ENCODE measurements at regions not wholly inside any gene's neighbourhood (a gene's known extent, or its start where the extent isn't known, plus 50 kb on each side); places are given as distances from the start of the nearest gene placed in this dataset.

DNA sequence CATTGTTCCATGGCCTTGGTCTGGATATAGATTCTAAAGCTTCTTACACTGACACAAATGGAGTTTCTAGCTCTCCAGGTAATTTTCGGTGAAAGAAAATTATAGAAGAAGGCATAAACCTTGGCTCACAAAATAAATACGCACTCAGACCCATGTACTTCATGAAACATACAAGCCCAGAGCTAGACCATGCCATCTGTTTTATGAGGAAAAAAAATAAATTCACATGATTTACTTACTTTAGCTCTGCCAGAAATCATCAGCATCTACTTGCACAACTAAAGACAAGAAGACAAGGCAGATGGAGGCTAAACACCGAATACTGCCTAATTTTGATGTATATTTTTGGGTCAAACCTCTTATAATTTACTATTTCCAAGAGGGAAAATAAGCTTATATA is 197.4 kb upstream of the KLF14 start:
- DNase-seq = no peak

DNA sequence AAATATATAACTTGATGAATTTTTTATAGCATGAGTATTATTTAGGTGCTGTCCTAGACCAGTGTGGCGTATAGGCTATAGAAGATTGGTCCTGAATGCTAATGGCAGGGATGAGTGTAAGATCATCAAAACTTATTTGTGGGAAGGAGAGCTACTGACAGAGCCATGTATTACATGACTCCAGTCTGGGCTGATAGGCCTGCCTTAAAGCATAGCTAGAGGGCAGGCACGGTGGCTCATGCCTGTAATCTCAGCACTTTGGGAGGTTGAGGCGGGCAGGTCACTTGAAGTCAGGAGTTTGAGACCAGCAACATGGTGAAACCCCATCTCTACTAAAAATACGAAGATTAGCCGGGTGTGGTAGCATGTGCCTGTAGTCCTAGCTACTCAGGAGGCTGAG is 198.1 kb upstream of the KLF14 start:
- DNase-seq = no peak

DNA sequence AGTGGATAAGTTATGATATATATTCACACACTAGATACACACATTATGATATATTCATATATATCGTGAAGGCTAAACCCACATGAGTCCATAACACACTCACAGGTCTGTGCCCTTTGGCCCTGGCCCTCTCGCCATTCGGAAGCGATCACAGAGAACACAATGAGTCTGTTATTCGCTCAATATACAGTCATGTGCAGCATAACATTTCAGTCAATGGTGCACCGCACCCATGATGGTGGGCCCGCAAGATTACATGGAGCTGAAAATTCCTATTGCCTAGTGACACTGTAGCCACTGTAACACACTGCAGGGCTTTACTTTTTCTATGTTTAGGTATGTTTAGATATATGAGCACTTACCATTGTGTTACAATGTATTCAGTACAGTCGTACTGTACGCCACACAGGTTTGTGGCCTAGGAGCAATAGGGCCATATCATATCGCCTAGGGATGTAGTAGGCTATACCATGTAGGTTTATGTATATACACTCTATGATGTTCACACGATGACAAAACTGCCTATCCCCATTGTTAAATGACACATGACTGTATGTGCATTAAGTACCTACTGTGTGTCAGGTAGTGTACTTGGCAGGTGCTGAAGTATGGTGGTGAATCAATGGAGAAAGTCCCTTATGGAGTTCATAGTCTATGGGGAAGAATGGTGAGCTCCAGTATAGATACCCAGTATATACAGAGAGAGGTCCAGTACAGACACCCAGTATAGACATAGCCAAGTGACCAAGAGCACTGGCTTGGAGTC is 198.8 kb upstream of the KLF14 start:
- DNase-seq = no peak

DNA sequence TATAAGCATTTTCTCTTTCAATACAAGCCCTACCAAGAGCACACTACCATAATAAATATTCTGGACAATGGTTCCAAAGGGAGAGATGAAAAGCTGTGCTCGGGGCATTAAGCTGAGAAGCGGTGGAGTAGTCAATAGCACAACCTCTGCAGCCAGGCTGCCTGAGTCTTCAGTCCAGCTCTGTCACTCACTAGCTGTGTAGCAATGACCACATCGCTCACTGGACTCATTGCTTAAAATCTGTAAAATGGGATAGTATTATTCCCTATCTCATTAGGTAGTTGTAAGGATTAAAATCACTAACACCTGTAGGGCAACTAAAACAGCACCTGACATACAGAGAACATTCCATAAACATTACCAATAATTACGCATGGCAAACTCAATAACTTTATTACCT is 199.9 kb upstream of the KLF14 start:
- DNase-seq = no peak

DNA sequence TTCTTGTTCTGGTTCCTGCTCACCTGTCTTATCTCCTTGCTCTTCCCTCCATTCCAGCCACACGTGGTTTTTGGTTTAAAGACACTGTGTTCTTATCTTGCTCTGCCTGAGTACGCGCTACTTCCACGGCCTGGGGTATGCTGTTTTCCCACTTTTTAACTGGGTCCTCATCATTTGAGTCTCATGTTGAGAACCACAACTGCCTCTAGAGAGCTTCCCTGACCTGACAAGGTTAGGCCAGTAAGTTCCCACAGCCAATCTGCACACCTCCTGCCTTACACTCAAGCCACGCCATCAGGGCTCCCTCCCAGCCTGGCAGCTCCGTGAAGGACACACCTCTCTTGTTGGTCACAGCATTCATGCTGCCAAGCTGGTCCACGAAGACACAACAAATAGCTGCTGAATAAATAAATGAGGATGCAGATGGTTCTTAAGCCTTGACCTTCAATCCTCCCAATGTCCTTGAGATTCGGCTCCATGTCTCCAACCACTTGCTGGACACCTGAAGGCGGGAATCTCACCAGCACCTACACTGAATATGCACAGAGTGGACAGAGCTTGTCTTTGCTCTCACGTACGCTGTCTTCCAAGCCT is 201.7 kb upstream of the KLF14 start:
- DNase-seq = no peak

DNA sequence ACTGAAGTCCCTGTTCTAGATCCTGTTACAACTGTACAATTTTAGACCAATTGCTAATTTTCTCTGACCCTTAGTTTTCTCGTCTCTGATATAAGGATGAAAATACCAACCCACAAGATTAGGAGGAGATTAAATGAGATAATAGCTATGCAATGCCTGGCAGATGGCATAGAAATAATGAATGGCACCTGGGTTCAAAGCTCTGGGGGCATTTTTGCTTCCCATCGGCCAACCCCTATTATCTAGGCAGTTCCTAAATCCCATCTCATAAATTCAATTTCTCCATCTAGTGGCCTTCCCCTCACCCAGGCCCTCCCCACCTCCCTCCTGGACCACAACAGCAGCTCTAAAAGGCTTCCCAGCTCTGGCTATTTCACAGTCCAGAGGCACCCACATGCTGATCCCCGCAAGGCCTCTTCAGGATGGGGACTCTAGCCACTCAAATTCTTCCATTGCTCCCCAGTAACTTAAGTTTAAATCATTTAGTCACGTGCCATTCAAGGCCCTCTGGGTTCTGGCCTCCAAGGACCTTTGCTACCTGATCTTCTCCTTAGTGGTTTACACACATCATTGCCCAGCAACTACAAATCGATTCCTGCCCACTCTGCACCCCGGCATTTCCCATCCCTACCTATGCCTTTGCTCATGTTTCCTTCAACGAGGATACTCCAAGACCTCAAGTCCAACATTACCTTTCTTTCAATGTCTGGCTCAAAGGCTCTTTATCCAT is 202.4 kb upstream of the KLF14 start:
- DNase-seq = no peak

DNA sequence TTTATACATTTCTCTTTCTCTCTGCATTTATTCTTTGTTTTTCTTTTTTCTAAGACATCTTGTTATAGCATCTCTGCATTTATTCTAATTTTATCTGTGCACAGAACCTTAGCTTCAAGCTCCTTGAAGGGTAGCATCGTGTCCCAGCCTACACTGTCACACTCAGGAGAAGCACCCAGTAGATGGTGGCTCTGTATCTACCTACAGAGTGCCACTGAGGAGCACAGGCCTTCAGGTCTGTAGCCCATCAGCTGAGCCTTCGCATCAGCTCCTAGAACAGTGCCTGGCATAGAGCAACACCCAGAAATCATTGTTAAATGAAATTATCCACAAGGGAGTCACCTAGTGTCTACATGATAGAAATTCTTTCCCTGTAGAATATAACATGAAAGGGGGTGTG is 203.0 kb upstream of the KLF14 start:
- DNase-seq = no peak

DNA sequence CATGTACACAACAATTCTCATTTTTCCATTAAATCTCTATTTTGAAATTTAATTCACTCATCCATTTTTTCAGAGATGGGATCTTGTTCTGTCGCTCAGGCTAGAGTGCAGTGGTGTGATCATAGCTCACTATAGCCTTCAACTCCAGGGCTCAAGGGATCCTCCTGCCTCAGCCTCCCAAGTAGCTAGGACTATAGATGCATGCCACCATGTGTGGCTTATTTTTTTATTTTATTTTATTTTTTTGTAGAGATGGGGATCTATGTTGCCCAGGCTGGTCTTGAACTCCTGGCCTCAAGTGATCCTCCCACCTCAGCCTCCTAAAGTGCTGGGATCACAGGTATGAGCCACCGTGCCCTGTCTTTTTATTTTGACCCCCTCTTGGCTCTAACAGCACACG is 203.8 kb upstream of the KLF14 start:
- no peak for DNase-seq

DNA sequence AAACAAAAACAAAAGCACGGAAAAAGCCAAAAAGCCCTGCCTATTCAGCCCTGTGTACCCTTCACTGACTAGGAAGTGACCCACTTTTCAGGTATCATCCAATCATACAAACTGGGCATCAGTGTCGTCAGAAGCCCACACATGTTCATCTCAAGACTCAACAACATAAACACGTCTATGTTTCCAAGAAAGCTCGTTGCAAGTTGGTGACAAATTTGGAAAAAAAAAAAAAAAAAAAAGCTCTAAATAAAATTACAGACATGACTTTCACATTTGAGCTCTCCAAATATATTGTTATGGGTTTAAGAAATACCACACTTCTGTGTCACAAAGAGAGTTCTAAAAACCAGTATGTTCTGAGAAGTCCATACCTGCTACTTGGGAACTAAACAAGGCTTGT is 204.7 kb upstream of the KLF14 start:
- DNase-seq = no peak

DNA sequence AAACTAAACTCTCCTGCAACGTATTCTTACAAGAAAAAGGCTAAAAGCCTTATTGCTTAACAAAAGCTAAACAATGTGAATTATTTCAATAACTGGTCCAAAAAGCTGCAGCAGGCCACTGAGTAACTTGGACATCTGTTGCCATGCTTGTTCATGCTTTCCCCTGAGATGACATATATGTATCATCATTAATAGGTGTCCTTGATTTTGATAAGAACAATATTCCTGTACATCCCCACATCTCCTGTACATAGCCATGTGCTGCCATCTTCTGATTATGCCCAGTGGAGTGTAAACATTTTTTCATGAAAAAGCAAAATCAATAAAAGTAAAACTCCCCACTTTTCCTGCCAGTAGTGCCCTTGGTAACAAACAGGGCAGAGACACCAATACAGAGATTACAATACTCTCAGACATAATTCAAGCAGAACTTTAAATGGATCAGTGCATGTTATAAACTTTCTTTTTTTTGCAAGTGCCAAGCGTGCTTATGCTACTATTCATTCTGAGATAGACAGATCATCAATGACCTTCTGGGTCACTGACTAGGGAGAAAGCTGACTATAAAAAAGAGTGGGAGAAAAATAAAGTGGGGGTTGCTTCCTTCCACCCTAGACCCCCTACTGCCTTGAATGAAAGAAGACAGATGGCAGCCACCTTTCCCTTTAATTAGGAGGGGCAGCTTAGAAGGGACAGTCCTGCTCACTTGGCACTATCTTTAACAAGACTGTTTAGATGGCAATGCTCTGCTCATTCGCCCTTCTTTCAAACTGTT is 205.5 kb upstream of the KLF14 start:
- DNase-seq = no peak

DNA sequence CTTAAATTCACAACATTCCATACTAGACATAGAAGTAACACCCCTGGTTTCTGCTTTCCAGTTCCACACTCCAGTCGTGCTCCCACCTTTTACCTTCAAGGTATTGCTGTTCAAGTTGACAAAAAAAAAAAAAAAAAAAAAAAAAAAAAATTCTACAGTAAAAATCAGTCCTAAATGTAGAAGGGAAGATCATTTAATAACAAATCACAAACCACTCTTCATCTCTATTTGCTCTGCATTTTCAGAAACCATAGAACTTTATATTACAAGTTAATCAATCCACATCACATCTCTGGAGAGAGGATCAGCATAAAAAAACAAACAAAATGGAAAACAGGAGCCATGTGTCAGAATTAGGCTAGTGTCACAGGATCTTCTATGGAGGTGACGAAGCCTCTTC is 206.3 kb upstream of the KLF14 start:
- no peak for DNase-seq

DNA sequence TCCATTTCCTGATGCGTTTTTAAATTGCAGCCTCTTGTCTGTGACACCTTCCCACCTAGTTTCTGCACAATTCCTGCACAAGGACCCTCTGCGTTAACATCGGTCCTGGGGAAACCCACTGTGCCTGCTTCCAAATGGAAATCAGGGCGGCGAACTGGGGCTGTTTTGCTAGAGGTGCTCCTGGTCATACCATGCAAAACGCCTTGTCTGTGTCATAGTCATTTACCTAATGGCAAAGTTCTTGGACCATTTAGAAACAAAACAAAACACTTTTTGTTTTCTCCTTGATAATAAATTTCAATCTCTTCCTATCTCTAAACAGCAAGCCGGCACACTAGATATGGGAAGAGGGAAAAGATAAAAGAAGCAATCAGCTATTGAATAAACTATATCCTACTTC is 206.9 kb upstream of the KLF14 start:
- no peak for DNase-seq

DNA sequence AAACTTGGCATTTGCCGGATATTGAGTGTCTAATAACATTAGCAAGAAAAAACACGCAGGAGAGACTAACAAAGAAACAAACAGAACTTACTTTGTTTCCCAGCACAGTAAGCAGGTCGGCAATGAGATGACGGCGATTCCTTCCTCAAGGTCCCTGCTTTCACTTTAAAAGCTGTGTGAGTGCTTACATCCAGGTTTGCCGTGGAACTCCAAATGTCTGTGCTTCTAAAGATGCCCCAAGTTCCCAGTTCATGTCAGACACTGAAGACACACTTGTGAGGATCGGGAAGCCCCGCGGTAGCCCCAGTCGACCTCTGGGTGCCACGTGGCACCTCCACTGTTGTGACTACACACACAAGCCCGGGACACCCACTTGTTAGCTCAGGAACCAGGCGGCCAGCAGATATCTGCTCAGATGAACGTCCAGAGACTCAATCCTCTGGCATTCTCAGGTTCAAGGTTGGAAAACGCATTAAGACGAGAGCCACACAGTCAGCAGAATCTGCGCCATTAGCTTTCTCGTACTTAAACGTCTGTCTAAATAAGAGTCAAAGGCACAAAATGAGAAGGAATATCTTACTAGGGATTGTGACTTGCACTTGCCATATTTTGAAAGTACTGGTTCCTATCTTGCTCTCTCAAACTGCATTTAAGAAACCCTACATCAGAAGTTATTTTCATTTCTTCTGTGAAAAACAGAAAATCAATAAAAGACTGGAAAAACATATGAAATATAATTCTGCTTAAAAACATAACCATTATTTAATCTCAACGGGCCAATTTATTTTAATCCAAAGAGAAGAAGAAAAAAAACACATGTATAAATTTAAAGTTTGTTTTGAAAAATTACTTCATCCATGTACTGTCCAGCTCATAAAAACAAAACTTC is 207.6 kb upstream of the KLF14 start:
- DNase-seq = no peak

DNA sequence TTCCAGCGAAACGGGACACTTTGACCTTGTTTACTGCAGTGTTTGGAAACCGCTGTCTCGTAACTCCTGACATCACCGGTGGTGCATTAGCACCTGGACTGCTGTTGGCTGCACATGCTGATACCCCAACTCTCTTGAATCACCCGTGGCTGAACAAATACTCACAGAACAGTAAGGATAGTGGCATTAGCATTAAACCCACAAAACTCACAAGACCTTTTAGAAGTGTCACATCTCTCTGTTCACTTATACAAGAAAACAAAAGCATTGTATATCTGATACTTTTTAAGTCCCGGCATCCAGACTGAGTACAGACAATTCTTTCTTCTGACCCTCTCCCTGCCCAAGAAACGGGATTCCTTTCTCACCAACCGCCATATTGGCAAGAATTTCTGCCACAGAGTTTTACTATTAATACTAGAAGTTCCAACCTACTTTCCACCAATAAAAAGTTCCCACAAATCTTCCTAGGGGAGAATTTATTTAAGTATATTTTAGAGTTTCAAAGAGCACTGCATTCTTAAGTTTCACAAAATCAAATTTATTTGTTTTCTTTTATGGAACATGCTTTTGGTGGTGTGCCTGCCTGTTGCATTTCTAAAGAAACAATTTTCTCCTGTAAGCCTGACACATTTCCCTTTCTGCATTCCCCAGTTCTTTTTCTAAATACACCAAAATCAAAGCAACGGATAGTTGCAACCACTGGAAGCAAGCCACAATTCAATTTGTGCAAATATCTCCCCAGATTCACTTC is 208.4 kb upstream of the KLF14 start:
- no peak for DNase-seq

DNA sequence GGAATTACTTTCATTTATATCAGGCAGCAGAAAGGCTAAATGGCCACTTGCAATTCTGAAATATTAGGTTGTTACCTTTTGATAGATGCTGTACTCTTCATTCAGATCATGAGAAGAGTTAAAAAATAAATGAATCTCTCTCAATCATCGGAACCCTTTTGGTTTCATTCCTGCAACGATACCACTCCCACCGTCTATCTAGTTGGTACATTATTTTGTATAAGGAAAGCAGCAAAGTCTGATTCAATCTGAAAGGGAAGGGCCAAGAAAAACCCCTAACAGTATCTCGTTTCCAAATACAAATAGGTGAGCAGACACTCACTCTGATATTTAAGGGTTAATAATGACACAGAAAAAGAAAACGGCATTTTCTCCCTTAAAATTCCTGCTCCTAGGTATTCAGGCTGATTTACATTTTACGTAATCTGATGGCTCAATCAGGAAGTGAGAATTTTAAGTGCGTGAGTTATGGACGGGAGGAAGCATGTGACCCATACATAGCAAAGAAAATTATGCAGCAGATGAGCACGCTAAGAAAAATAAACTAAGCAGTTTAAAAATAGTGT is 209.4 kb upstream of the KLF14 start:
- no peak for DNase-seq

DNA sequence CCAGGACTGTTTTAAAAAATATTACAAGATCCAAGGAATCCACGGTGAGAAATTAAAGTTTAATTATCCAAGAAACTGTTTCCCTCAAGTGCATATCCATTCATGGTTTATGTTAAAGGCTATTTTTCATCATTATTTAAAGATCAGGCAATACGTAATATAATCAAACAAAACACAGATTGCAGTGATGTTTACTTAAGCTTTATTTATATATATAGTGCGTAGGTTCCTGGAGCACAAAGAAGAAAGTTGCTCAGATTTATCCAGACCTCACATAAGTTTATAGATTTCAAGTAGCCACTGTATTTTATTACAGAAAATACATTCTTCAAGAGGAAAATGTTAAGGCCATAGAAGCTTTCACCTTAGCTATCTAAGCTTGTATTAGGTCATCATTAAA is 210.0 kb upstream of the KLF14 start:
- no peak for DNase-seq

DNA sequence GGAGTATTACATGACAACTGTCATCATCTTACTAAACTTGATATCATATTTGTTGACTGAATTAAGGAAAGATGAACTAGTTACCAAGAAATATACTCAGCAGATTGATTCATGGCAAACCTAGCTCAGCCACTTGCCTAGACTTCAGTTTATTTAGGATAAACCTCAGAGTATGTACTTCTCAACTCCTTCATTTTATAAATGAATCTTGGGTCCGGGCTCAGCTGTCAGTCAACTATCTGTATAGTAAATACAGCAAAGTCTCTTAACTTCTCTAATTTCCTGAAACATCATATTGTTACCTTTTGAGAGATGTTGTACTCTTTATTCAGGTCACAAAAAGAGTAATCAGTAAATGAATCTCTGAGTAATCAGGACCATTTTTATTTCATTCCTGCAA is 211.0 kb upstream of the KLF14 start:
- no peak for DNase-seq

DNA sequence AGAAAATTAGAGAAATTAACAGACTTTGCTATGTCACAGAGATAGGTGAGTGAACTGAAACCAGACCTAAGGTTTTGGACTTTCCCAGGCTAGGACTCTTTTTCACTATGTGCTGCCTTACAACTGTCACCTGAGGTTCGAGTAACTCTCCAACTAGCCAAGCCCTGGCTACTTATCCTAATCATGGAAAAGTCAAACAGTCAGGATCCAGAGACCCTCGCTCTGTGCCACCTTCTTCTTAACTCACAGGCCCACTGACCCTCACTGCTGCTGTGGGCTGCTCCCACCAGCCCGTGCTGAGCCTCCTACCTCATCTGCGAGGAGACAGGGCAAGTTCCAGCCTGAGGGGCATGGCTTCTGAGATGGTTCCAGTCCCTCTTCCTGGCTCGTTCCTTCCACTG is 211.4 kb upstream of the KLF14 start:
- DNase-seq = no peak

DNA sequence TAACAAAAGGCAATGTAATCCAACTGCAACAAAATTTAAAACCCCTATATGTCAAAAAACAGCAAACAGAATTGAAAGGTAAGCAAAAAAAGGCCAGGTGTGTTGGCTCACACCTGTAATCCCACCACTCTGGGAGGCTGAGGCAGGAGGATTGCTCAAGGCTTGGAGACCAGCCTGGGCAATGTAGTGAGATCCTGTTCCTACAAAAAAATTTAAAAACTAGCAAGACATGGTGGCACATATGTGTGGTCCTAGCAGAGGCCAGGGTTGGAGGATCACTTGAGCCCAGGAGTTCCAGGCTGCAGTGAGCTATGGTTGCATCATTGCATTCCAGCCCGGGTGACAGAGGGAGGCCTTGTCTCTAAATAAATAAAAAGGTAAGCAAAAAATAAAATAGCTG is 212.1 kb upstream of the KLF14 start:
- DNase-seq = no peak

DNA sequence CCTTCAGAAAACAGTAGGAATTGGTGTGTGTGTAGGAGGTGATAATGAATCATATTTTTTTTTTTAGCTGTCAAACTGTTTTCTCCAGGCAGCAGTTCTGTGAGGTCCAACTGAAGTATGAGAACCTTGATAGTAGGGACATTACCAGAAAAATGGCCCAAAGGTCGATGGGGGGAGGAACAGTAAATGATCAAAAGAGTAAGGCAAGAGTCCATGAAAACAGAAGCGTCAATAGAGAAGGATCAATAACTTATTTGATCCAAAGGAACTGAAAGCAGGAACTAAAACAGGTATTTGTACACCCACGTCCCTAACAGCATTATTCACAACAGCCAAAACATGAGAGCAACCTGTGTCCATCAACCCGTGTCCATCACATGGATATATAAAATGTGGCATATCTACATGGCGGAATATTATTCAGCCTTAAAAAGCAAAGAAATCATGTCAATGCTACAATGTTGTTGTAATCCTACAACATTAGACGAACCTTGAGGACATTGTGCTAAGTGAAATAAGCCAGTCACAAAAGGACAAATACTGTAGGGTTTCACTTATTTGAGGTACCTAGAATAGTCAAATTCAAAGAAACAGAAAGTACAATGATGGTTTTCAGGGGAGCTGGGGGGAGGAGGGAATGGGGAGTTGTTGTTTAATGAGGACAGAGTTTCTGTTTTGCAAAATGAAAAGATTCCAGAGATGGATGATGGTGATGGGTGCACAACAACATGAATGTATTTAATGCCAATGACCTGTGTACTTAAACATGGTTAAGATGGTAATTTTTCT is 214.0 kb upstream of the KLF14 start:
- no peak for DNase-seq

All from occipital lobe (tissue), 1 donor.